Mucosa of descending colon (tissue), 3 donors: ENCODE measurements at regions not wholly inside any gene's neighbourhood (a gene's known extent, or its start where the extent isn't known, plus 50 kb on each side); places are given as distances from the start of the nearest gene placed in this dataset.

Experiments used
- ATAC-seq: fragments of 200-7000 bp; cut with Tn5 transposase; one replicate; pipeline ENCODE4 v1.9.1; 2020; ENCODE audit warnings: mild to moderate bottlenecking, moderate library complexity
- DNase-seq, 3 donors: peaks; one replicate each; pipeline ENCODE4 v3.0.0-alpha.2; 2020
- H3K36me3 ChIP-seq: fragments of 200-600 bp; one replicate; pipeline ENCODE4 v1.8.0; 2021; ENCODE audit warnings: low read depth, mild to moderate bottlenecking
- H3K4me1 ChIP-seq: fragments of 200-600 bp; one replicate; pipeline ENCODE4 v1.8.0; 2021; ENCODE audit warnings: low read depth, mild to moderate bottlenecking
- H3K4me3 ChIP-seq: fragments of 200-600 bp; one replicate; pipeline ENCODE4 v1.8.0; 2021; ENCODE audit warnings: mild to moderate bottlenecking
- H3K9me3 ChIP-seq: fragments of 200-600 bp; one replicate; pipeline ENCODE4 v1.8.0; 2021; ENCODE audit warnings: mild to moderate bottlenecking
- intact Hi-C, 2 donors: fragments of 100-400 bp; cut with DNase I in 1 of 2; cut with micrococcal nuclease in 1 of 2; formaldehyde crosslinking; loops; one replicate each; pipeline versions ENCODE4 v1.11.0 to v1.11.1; 2022; cut with DNase I, micrococcal nuclease
- TF ChIP-seq, protein P1 (sequence below): fragments of 200-600 bp; IDR thresholded peaks from one replicate; pipeline ENCODE4 v1.8.0; 2022; ENCODE audit warnings: antibody characterized with exemption, mild to moderate bottlenecking
- donor health status: DM: no; HTN: no; CAD: no; lungs with moderate emphysema.
- donor health status: DM: no; HTN: no; CAD: no.
- donor health status: DM: no; HTN: yes; CAD: no.

- no peaks in the 10 kb centered on the region for H3K4me1 ChIP-seq
- no peaks in the 10 kb centered on the region for H3K9me3 ChIP-seq
- no peak overlapping the region for H3K4me3 ChIP-seq
- intact Hi-C loops, result no loop called here
- ATAC-seq (no peak), DNase-seq (peak in 1 of 3 donors; percentile 12)
- TF ChIP-seq, protein P1, sequence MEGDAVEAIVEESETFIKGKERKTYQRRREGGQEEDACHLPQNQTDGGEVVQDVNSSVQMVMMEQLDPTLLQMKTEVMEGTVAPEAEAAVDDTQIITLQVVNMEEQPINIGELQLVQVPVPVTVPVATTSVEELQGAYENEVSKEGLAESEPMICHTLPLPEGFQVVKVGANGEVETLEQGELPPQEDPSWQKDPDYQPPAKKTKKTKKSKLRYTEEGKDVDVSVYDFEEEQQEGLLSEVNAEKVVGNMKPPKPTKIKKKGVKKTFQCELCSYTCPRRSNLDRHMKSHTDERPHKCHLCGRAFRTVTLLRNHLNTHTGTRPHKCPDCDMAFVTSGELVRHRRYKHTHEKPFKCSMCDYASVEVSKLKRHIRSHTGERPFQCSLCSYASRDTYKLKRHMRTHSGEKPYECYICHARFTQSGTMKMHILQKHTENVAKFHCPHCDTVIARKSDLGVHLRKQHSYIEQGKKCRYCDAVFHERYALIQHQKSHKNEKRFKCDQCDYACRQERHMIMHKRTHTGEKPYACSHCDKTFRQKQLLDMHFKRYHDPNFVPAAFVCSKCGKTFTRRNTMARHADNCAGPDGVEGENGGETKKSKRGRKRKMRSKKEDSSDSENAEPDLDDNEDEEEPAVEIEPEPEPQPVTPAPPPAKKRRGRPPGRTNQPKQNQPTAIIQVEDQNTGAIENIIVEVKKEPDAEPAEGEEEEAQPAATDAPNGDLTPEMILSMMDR, result no peak
- no peaks in the 10 kb centered on the region for H3K36me3 ChIP-seq
These were observed 114.0 kb upstream of the TMEM132D start for GRCh38 chr12:130017591-130018449.

DNA sequence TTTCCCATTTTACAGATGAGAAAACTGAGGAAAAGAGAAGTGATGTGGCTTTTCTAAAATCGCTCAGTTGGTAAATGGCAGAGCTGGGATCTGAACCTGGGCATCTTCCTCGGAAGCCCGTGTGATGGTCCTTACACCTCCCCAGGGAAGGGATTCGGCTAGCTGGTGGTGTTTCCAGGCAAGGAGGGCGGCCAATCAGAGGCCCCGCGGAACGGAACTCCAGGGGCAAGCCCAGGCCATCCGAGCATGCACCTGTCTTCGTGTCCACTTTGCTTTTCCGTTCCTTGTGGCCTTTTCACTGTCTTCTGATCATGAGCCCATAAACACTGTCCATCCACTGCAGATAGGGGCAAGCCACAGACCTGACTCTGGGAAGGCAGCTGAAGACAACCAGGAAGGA is 114.8 kb upstream of the TMEM132D start:
- Histone ChIP-seq H3K36me3 (no peaks in the 10 kb centered on the region), H3K9me3 (no peaks in the 10 kb centered on the region), H3K4me3 (no peak overlapping the region), H3K4me1 (no peaks in the 10 kb centered on the region)
- ATAC-seq (no peak), DNase-seq (no peak)
- TF ChIP-seq, protein P1, result no peak
- intact Hi-C loops, result no loop called here

- no peak overlapping the region for H3K4me3 ChIP-seq
- intact Hi-C loops, result no loop called here
- peak; percentile 39 for ATAC-seq
- no peaks in the 10 kb centered on the region for H3K4me1 ChIP-seq
- H3K36me3 ChIP-seq, result no peaks in the 10 kb centered on the region
- no peaks in the 10 kb centered on the region for H3K9me3 ChIP-seq
- peak in 2 of 3 donors; percentile 45 to 70 for DNase-seq
- TF ChIP-seq, protein P1, result peak; percentile 40
These were observed 122.9 kb upstream of the TMEM132D start for GRCh38 chr12:130026608-130027176.

GRCh38 chr12:130027798-130028197 is 124.0 kb upstream of the TMEM132D start:
- no peak overlapping the region for H3K4me3 ChIP-seq
- H3K4me1 ChIP-seq, result no peaks in the 10 kb centered on the region
- ATAC-seq (no peak), DNase-seq (no peak)
- intact Hi-C loops, result no loop called here
- no peaks in the 10 kb centered on the region for H3K36me3 ChIP-seq
- H3K9me3 ChIP-seq, result no peaks in the 10 kb centered on the region
- TF ChIP-seq, protein P1, result no peak

GRCh38 chr12:130029151-130029550 is 125.3 kb upstream of the TMEM132D start:
- DNase-seq (no peak), ATAC-seq (no peak)
- Histone ChIP-seq H3K9me3 (no peaks in the 10 kb centered on the region), H3K4me3 (no peak overlapping the region), H3K4me1 (no peaks in the 10 kb centered on the region), H3K36me3 (no peaks in the 10 kb centered on the region)
- intact Hi-C loops, result no loop called here
- TF ChIP-seq, protein P1, result no peak
